ENCODE measurements at regions not wholly inside any gene's neighbourhood (a gene's known extent, or its start where the extent isn't known, plus 50 kb on each side); places are given as distances from the start of the nearest gene placed in this dataset.
A peak's percentile ranks its signal among the peaks of the same experiment; 100 is the strongest.

GRCh38 chr2:173772205-173772604, 193.0 kb downstream of the SP3 start:
- Histone ChIP-seq H3K4me1 (no peaks in the 10 kb centered on the region), H3K4me3 (no peak overlapping the region), H3K27ac (no peak overlapping the region), H3K27me3 (no peaks in the 10 kb centered on the region), H3K9me3 (no peaks in the 10 kb centered on the region), H3K36me3 (no peaks in the 10 kb centered on the region)
- no peak for DNase-seq
- intact Hi-C loops (cut with DNase I), result no loop called here
- ATAC-seq, result no peak
- TF ChIP-seq CTCF (IDR thresholded peaks at IDR 0.05), result no peak

- no peaks in the 10 kb centered on the region for H3K9me3 ChIP-seq
- TF ChIP-seq CTCF (IDR thresholded peaks at IDR 0.05), result no peak
- no peaks in the 10 kb centered on the region for H3K27me3 ChIP-seq
- DNase-seq (no peak), ATAC-seq (no peak)
- no peaks in the 10 kb centered on the region for H3K4me1 ChIP-seq
- H3K36me3 ChIP-seq, result no peaks in the 10 kb centered on the region
- intact Hi-C loops (cut with DNase I), result no loop called here
- H3K4me3 ChIP-seq, result no peak overlapping the region
- no peak overlapping the region for H3K27ac ChIP-seq
These were observed 192.1 kb downstream of the SP3 start for GRCh38 chr2:173773076-173773475.

GRCh38 chr2:173775440-173775839, 189.7 kb downstream of the SP3 start:
- DNase-seq (no peak), ATAC-seq (no peak)
- no peaks in the 10 kb centered on the region for H3K9me3 ChIP-seq
- no peak for TF ChIP-seq CTCF (IDR thresholded peaks at IDR 0.05)
- no peak overlapping the region for H3K4me3 ChIP-seq
- H3K27me3 ChIP-seq, result no peaks in the 10 kb centered on the region
- intact Hi-C loops (cut with DNase I), result no loop called here
- no peaks in the 10 kb centered on the region for H3K4me1 ChIP-seq
- no peaks in the 10 kb centered on the region for H3K36me3 ChIP-seq
- H3K27ac ChIP-seq, result no peak overlapping the region

- no peaks in the 10 kb centered on the region for H3K4me1 ChIP-seq
- H3K36me3 ChIP-seq, result no peaks in the 10 kb centered on the region
- DNase-seq (no peak), ATAC-seq (no peak)
- peaks cover 0 to 2% of the 10 kb centered on the region in 2 donors for H3K9me3 ChIP-seq
- H3K27ac ChIP-seq, result no peak overlapping the region
- intact Hi-C loops (cut with DNase I), result no loop called here
- no peak for TF ChIP-seq CTCF (IDR thresholded peaks at IDR 0.05)
- peaks cover 5 to 8% of the 10 kb centered on the region in 2 donors for H3K27me3 ChIP-seq
- no peak overlapping the region for H3K4me3 ChIP-seq
These were observed 182.5 kb downstream of the SP3 start for GRCh38 chr2:173782681-173783080.

- Histone ChIP-seq H3K9me3 (peaks cover 0 to 2% of the 10 kb centered on the region in 2 donors), H3K4me3 (no peak overlapping the region), H3K4me1 (no peaks in the 10 kb centered on the region), H3K27me3 (peaks cover 5 to 8% of the 10 kb centered on the region in 2 donors), H3K27ac (no peak overlapping the region), H3K36me3 (no peaks in the 10 kb centered on the region)
- no peak for TF ChIP-seq CTCF (IDR thresholded peaks at IDR 0.05)
- ATAC-seq (peak; percentile 50), DNase-seq (peak in 2 of 4 donors; percentile 49 to 75)
- intact Hi-C loops (cut with DNase I), result no loop called here
These were observed 181.8 kb downstream of the SP3 start for GRCh38 chr2:173783382-173783781.

Data from left lung (tissue), 4 donors.